GM23338 (cell line): ENCODE measurements at regions not wholly inside any gene's neighbourhood (a gene's known extent, or its start where the extent isn't known, plus 50 kb on each side); places are given as distances from the start of the nearest gene placed in this dataset.

Experiments used
- ATAC-seq: fragments of 200-7000 bp; cut with Tn5 transposase; 3 replicates; pipeline ENCODE4 v1.9.1; 2020
- DNase-seq: peaks from one replicate; pipeline ENCODE4 v3.0.0-alpha.2; 2015; ENCODE audit warnings: low spot score
- H2AFZ ChIP-seq: fragments of 200-600 bp; sonication (generic); 2 replicates; pipeline ENCODE4 v1.8.0; 2016; ENCODE audit warnings: antibody characterized with exemption, mild to moderate bottlenecking, moderate library complexity
- H3F3A ChIP-seq: fragments of 200-600 bp; sonication (generic); replicated peaks from 2 replicates; pipeline ENCODE4 v1.8.0; 2017; ENCODE audit warnings: antibody characterized with exemption, mixed run types, low read depth
- H3K27ac ChIP-seq: fragments of 200-600 bp; sonication (generic); 2 replicates; pipeline ENCODE4 v1.6.1; 2016; ENCODE audit warnings: low read depth
- H3K27me3 ChIP-seq: fragments of 200-600 bp; sonication (generic); 2 replicates; pipeline ENCODE4 v1.8.0; 2016; ENCODE audit warnings: mild to moderate bottlenecking, mixed run types, moderate library complexity; ENCODE audit not compliant: insufficient read depth
- H3K36me3 ChIP-seq: fragments of 200-600 bp; sonication (generic); 2 replicates; pipeline ENCODE4 v1.8.0; 2016; ENCODE audit warnings: mild to moderate bottlenecking; ENCODE audit not compliant: insufficient read depth
- H3K4me1 ChIP-seq: fragments of 200-600 bp; sonication (generic); 2 replicates; pipeline ENCODE4 v1.8.0; 2016; ENCODE audit warnings: mild to moderate bottlenecking, moderate library complexity; ENCODE audit not compliant: insufficient read depth
- H3K4me2 ChIP-seq: fragments of 200-600 bp; sonication (generic); 2 replicates; pipeline ENCODE4 v1.7.1; 2017; ENCODE audit warnings: mixed run types
- H3K4me3 ChIP-seq: fragments of 200-600 bp; sonication (generic); 2 replicates; pipeline ENCODE4 v1.6.1; 2016; ENCODE audit warnings: mixed run types
- H3K79me2 ChIP-seq: fragments of 200-600 bp; sonication (generic); replicated peaks from 2 replicates; pipeline ENCODE4 v1.8.0; 2017; ENCODE audit warnings: mild to moderate bottlenecking; ENCODE audit not compliant: insufficient read depth
- H3K9me2 ChIP-seq: fragments of 200-600 bp; sonication (generic); 2 replicates; pipeline ENCODE4 v1.8.0; 2017; ENCODE audit not compliant: insufficient read depth
- H4K20me1 ChIP-seq: fragments of 200-600 bp; sonication (generic); replicated peaks from 2 replicates; pipeline ENCODE4 v1.8.0; 2017; ENCODE audit warnings: mild to moderate bottlenecking; ENCODE audit not compliant: insufficient read depth
- H3K27ac Mint-ChIP-seq: 2 replicates; pipeline ENCODE4 v1.8.0; 2020; ENCODE audit warnings: inconsistent platforms, mild to moderate bottlenecking, moderate library complexity, mixed read lengths
- H3K27me3 Mint-ChIP-seq: 3 replicates; pipeline ENCODE4 v1.8.0; 2022; ENCODE audit warnings: low read depth, mild to moderate bottlenecking, moderate library complexity, mixed read lengths, inconsistent platforms; ENCODE audit not compliant: insufficient read depth, poor library complexity
- H3K36me3 Mint-ChIP-seq: 3 replicates; pipeline ENCODE4 v1.8.0; 2021; ENCODE audit warnings: low read depth, mild to moderate bottlenecking, inconsistent platforms, moderate library complexity, mixed read lengths
- H3K4me1 Mint-ChIP-seq: 3 replicates; pipeline ENCODE4 v1.8.0; 2020; ENCODE audit warnings: mild to moderate bottlenecking, inconsistent platforms, mixed read lengths
- H3K4me3 Mint-ChIP-seq: 3 replicates; pipeline ENCODE4 v1.8.0; 2021; ENCODE audit warnings: moderate library complexity, mild to moderate bottlenecking, inconsistent platforms, mixed read lengths
- H3K9me3 Mint-ChIP-seq: 3 replicates; pipeline ENCODE4 v1.8.0; 2020; ENCODE audit warnings: moderate library complexity, mild to moderate bottlenecking, inconsistent platforms, mixed read lengths
- CREB1 ChIP-seq: fragments of 250-450 bp; sonication (Bioruptor Pico); IDR thresholded peaks from 2 replicates; pipeline ENCODE4 v1.5.0; 2020; ENCODE audit warnings: low read depth, mild to moderate bottlenecking, moderate library complexity
- EZH2 ChIP-seq: fragments of 200-600 bp; sonication (generic); IDR thresholded peaks from one replicate; pipeline ENCODE4 v1.8.0; 2017; ENCODE audit warnings: antibody characterized with exemption, mild to moderate bottlenecking, low read depth; ENCODE audit not compliant: unreplicated experiment
- EZH2phosphoT487 ChIP-seq: fragments of 200-600 bp; sonication (generic); IDR thresholded peaks from one replicate; pipeline ENCODE4 v1.8.1; 2018; ENCODE audit warnings: antibody characterized with exemption; ENCODE audit not compliant: unreplicated experiment
- JUNB ChIP-seq: IDR thresholded peaks from one replicate; pipeline ENCODE4 v1.6.1; 2016; ENCODE audit warnings: antibody characterized with exemption; ENCODE audit not compliant: unreplicated experiment
- NANOG ChIP-seq: IDR thresholded peaks from 2 replicates; pipeline ENCODE4 v1.6.1; 2016; ENCODE audit warnings: antibody characterized with exemption, borderline replicate concordance
- POLR2AphosphoS5 ChIP-seq: IDR thresholded peaks from 2 replicates; pipeline ENCODE4 v1.6.1; 2016; ENCODE audit warnings: antibody characterized with exemption, low read depth
- STAT1 ChIP-seq: IDR thresholded peaks from one replicate; pipeline ENCODE4 v1.6.1; 2016; ENCODE audit warnings: antibody characterized with exemption; ENCODE audit not compliant: unreplicated experiment
- ZNF114 ChIP-seq: fragments of 250-450 bp; sonication (Bioruptor Pico); IDR thresholded peaks from 2 replicates; pipeline ENCODE4 v1.5.0; 2020; ENCODE audit warnings: mild to moderate bottlenecking, moderate library complexity
- ZNF331 ChIP-seq: fragments of 250-450 bp; sonication (Bioruptor Pico); IDR thresholded peaks from 2 replicates; pipeline ENCODE4 v1.5.0; 2020; ENCODE audit warnings: low read depth, mild to moderate bottlenecking, moderate library complexity
- TF ChIP-seq, protein P1 (sequence below): IDR thresholded peaks from one replicate; pipeline ENCODE4 v1.6.1; 2018; ENCODE audit warnings: antibody characterized with exemption; ENCODE audit not compliant: unreplicated experiment
- TF ChIP-seq, protein P2 (sequence below): fragments of 250-450 bp; sonication (Bioruptor Pico); IDR thresholded peaks from 2 replicates; pipeline ENCODE4 v1.5.0; 2020; ENCODE audit warnings: mild to moderate bottlenecking, moderate library complexity
- TF ChIP-seq, protein P3 (sequence below): IDR thresholded peaks from 2 replicates; pipeline ENCODE4 v1.6.1; 2016; ENCODE audit warnings: antibody characterized with exemption
- TF ChIP-seq, protein P4 (sequence below), 2 experiments: fragments of 200-600 bp in 1 of 2; sonication (generic) in 1 of 2; conservative IDR thresholded peaks; 2 replicates each; pipeline versions ENCODE4 v1.5.1 to v1.6.1; 2016 to 2017; ENCODE audit warnings: antibody characterized with exemption in 2 of 2, low read depth in 2 of 2, mild to moderate bottlenecking in 2 of 2, moderate library complexity in 1 of 2

DNA sequence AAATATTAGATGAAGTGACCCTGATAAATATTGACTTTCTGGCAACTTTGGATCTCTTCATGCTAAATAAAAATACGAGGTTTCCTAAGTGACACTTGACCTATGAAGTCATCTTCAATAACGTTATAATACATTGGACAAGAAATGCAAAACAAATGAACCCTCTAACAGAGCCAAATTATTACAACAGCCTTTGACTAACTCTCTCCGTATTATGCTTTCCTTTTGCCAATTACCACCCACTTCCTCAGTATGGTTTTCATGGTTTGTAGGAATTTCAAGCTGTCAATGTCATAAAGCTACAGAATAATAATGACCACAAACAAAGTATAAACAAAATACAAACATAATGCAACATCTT is 210.5 kb downstream of the MOXD1 start:
- no peak overlapping the region for H3K4me2 ChIP-seq
- ATAC-seq = no peak
- H3K79me2 ChIP-seq = no peaks in the 10 kb centered on the region
- no peak overlapping the region for H3K27ac ChIP-seq
- peaks cover 6% of the 10 kb centered on the region; the same call in 1 of the 3 replicates for H3K9me3 Mint-ChIP-seq
- no peak overlapping the region for H3K4me3 Mint-ChIP-seq
- no peaks in the 10 kb centered on the region for H3K36me3 Mint-ChIP-seq
- H3K36me3 ChIP-seq = no peaks in the 10 kb centered on the region
- H3K4me1 ChIP-seq = no peaks in the 10 kb centered on the region
- no peaks in the 10 kb centered on the region for H3K27me3 ChIP-seq
- H3F3A ChIP-seq = no peaks in the 10 kb centered on the region
- no peak overlapping the region for H2AFZ ChIP-seq
- H3K4me1 Mint-ChIP-seq = peaks cover 9% of the 10 kb centered on the region; the same call in 2 of the 3 replicates
- H4K20me1 ChIP-seq = no peaks in the 10 kb centered on the region
- no peaks in the 10 kb centered on the region for H3K9me2 ChIP-seq
- no peaks in the 10 kb centered on the region for H3K27me3 Mint-ChIP-seq
- H3K27ac Mint-ChIP-seq = no peak overlapping the region
- no peak for DNase-seq
- no peak overlapping the region for H3K4me3 ChIP-seq
- TF ChIP-seq, protein P1, sequence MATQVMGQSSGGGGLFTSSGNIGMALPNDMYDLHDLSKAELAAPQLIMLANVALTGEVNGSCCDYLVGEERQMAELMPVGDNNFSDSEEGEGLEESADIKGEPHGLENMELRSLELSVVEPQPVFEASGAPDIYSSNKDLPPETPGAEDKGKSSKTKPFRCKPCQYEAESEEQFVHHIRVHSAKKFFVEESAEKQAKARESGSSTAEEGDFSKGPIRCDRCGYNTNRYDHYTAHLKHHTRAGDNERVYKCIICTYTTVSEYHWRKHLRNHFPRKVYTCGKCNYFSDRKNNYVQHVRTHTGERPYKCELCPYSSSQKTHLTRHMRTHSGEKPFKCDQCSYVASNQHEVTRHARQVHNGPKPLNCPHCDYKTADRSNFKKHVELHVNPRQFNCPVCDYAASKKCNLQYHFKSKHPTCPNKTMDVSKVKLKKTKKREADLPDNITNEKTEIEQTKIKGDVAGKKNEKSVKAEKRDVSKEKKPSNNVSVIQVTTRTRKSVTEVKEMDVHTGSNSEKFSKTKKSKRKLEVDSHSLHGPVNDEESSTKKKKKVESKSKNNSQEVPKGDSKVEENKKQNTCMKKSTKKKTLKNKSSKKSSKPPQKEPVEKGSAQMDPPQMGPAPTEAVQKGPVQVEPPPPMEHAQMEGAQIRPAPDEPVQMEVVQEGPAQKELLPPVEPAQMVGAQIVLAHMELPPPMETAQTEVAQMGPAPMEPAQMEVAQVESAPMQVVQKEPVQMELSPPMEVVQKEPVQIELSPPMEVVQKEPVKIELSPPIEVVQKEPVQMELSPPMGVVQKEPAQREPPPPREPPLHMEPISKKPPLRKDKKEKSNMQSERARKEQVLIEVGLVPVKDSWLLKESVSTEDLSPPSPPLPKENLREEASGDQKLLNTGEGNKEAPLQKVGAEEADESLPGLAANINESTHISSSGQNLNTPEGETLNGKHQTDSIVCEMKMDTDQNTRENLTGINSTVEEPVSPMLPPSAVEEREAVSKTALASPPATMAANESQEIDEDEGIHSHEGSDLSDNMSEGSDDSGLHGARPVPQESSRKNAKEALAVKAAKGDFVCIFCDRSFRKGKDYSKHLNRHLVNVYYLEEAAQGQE = no peak
- TF ChIP-seq, protein P2, sequence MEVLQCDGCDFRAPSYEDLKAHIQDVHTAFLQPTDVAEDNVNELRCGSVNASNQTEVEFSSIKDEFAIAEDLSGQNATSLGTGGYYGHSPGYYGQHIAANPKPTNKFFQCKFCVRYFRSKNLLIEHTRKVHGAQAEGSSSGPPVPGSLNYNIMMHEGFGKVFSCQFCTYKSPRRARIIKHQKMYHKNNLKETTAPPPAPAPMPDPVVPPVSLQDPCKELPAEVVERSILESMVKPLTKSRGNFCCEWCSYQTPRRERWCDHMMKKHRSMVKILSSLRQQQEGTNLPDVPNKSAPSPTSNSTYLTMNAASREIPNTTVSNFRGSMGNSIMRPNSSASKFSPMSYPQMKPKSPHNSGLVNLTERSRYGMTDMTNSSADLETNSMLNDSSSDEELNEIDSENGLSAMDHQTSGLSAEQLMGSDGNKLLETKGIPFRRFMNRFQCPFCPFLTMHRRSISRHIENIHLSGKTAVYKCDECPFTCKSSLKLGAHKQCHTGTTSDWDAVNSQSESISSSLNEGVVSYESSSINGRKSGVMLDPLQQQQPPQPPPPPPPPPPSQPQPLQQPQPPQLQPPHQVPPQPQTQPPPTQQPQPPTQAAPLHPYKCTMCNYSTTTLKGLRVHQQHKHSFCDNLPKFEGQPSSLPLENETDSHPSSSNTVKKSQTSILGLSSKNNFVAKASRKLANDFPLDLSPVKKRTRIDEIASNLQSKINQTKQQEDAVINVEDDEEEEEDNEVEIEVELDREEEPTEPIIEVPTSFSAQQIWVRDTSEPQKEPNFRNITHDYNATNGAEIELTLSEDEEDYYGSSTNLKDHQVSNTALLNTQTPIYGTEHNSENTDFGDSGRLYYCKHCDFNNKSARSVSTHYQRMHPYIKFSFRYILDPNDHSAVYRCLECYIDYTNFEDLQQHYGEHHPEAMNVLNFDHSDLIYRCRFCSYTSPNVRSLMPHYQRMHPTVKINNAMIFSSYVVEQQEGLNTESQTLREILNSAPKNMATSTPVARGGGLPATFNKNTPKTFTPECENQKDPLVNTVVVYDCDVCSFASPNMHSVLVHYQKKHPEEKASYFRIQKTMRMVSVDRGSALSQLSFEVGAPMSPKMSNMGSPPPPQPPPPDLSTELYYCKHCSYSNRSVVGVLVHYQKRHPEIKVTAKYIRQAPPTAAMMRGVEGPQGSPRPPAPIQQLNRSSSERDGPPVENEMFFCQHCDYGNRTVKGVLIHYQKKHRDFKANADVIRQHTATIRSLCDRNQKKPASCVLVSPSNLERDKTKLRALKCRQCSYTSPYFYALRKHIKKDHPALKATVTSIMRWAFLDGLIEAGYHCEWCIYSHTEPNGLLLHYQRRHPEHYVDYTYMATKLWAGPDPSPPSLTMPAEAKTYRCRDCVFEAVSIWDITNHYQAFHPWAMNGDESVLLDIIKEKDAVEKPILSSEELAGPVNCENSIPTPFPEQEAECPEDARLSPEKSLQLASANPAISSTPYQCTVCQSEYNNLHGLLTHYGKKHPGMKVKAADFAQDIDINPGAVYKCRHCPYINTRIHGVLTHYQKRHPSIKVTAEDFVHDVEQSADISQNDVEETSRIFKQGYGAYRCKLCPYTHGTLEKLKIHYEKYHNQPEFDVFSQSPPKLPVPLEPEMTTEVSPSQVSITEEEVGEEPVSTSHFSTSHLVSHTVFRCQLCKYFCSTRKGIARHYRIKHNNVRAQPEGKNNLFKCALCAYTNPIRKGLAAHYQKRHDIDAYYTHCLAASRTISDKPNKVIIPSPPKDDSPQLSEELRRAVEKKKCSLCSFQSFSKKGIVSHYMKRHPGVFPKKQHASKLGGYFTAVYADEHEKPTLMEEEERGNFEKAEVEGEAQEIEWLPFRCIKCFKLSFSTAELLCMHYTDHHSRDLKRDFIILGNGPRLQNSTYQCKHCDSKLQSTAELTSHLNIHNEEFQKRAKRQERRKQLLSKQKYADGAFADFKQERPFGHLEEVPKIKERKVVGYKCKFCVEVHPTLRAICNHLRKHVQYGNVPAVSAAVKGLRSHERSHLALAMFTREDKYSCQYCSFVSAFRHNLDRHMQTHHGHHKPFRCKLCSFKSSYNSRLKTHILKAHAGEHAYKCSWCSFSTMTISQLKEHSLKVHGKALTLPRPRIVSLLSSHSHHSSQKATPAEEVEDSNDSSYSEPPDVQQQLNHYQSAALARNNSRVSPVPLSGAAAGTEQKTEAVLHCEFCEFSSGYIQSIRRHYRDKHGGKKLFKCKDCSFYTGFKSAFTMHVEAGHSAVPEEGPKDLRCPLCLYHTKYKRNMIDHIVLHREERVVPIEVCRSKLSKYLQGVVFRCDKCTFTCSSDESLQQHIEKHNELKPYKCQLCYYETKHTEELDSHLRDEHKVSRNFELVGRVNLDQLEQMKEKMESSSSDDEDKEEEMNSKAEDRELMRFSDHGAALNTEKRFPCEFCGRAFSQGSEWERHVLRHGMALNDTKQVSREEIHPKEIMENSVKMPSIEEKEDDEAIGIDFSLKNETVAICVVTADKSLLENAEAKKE (CRISPR knock-in tag) = no peak
- TF ChIP-seq POLR2AphosphoS5 (no peak), STAT1 (no peak), JUNB (no peak), EZH2phosphoT487 (no peak), ZNF331 (CRISPR knock-in tag) (no peak), NANOG (no peak), EZH2 (no peak), CREB1 (CRISPR knock-in tag) (no peak), ZNF114 (no peak)
- TF ChIP-seq, protein P3, sequence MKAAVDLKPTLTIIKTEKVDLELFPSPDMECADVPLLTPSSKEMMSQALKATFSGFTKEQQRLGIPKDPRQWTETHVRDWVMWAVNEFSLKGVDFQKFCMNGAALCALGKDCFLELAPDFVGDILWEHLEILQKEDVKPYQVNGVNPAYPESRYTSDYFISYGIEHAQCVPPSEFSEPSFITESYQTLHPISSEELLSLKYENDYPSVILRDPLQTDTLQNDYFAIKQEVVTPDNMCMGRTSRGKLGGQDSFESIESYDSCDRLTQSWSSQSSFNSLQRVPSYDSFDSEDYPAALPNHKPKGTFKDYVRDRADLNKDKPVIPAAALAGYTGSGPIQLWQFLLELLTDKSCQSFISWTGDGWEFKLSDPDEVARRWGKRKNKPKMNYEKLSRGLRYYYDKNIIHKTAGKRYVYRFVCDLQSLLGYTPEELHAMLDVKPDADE = no peak
- TF ChIP-seq, protein P4, sequence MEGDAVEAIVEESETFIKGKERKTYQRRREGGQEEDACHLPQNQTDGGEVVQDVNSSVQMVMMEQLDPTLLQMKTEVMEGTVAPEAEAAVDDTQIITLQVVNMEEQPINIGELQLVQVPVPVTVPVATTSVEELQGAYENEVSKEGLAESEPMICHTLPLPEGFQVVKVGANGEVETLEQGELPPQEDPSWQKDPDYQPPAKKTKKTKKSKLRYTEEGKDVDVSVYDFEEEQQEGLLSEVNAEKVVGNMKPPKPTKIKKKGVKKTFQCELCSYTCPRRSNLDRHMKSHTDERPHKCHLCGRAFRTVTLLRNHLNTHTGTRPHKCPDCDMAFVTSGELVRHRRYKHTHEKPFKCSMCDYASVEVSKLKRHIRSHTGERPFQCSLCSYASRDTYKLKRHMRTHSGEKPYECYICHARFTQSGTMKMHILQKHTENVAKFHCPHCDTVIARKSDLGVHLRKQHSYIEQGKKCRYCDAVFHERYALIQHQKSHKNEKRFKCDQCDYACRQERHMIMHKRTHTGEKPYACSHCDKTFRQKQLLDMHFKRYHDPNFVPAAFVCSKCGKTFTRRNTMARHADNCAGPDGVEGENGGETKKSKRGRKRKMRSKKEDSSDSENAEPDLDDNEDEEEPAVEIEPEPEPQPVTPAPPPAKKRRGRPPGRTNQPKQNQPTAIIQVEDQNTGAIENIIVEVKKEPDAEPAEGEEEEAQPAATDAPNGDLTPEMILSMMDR (conservative IDR thresholded peaks at IDR 0.05; ENCODE audit: low read depth in 2 of 2) = no peak
